ENCODE measurements at regions not wholly inside any gene's neighbourhood (a gene's known extent, or its start where the extent isn't known, plus 50 kb on each side); places are given as distances from the start of the nearest gene placed in this dataset.

DNA sequence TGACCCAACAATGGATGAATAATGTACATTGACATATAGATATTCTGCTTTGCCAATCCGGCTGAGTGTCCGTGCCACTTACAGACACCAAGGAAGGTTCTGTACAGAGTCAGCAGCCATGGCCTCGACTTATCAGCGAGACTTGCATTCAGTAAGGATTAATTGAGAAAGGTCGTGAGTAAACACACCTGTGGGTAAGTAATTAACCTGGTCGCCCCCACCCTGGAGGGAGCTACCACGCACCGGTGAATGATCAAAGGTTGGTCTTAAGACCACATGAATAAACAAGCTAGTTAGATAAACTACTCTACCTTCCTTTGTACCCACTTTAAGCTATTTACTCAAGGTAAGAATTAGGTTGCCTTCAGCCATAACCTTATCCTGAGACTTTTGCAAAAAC lies 66.5 kb upstream of the MFGE8 start:
- ChIA-PET POLR2A (interaction anchor here (0.7 kb wide), 1 partner anchor 62 kb away, joined by 3 read pairs; no protein-coding TSS in a partner anchor), CTCF (ENCODE audit: low intra/inter-chr PET ratio) (interaction anchor here (0.6 kb wide), 1 partner anchor 10 kb away, joined by 3 read pairs; no protein-coding TSS in a partner anchor)
- WGBS (ENCODE audit: insufficient coverage, low coverage, missing lambda C conversion rate): 67% methylated on average over 7 of the region's 8 CpGs
- TF ChIP-seq TFAM (CRISPR knock-in tag; conservative IDR thresholded peaks at IDR 0.05): no peak
- no peak for TF ChIP-seq ZNF134 (CRISPR knock-in tag; conservative IDR thresholded peaks at IDR 0.05)
- no peak for TF ChIP-seq MAFK (IDR thresholded peaks at IDR 0.05; ENCODE audit: low read length)
- TF ChIP-seq, protein P1, sequence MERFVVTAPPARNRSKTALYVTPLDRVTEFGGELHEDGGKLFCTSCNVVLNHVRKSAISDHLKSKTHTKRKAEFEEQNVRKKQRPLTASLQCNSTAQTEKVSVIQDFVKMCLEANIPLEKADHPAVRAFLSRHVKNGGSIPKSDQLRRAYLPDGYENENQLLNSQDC (CRISPR knock-in tag; IDR thresholded peaks at IDR 0.05): no peak
- no peak for TF ChIP-seq ZNF232 (CRISPR knock-in tag; IDR thresholded peaks at IDR 0.05)
- no peak for TF ChIP-seq RBM17 (IDR thresholded peaks at IDR 0.05; ENCODE audit: borderline replicate concordance, low read depth, low read length)
- TF ChIP-seq LCOR (CRISPR knock-in tag; IDR thresholded peaks at IDR 0.05): no peak
- TF ChIP-seq ZNF717 (CRISPR knock-in tag; IDR thresholded peaks at IDR 0.05): no peak
- TF ChIP-seq, protein P2, sequence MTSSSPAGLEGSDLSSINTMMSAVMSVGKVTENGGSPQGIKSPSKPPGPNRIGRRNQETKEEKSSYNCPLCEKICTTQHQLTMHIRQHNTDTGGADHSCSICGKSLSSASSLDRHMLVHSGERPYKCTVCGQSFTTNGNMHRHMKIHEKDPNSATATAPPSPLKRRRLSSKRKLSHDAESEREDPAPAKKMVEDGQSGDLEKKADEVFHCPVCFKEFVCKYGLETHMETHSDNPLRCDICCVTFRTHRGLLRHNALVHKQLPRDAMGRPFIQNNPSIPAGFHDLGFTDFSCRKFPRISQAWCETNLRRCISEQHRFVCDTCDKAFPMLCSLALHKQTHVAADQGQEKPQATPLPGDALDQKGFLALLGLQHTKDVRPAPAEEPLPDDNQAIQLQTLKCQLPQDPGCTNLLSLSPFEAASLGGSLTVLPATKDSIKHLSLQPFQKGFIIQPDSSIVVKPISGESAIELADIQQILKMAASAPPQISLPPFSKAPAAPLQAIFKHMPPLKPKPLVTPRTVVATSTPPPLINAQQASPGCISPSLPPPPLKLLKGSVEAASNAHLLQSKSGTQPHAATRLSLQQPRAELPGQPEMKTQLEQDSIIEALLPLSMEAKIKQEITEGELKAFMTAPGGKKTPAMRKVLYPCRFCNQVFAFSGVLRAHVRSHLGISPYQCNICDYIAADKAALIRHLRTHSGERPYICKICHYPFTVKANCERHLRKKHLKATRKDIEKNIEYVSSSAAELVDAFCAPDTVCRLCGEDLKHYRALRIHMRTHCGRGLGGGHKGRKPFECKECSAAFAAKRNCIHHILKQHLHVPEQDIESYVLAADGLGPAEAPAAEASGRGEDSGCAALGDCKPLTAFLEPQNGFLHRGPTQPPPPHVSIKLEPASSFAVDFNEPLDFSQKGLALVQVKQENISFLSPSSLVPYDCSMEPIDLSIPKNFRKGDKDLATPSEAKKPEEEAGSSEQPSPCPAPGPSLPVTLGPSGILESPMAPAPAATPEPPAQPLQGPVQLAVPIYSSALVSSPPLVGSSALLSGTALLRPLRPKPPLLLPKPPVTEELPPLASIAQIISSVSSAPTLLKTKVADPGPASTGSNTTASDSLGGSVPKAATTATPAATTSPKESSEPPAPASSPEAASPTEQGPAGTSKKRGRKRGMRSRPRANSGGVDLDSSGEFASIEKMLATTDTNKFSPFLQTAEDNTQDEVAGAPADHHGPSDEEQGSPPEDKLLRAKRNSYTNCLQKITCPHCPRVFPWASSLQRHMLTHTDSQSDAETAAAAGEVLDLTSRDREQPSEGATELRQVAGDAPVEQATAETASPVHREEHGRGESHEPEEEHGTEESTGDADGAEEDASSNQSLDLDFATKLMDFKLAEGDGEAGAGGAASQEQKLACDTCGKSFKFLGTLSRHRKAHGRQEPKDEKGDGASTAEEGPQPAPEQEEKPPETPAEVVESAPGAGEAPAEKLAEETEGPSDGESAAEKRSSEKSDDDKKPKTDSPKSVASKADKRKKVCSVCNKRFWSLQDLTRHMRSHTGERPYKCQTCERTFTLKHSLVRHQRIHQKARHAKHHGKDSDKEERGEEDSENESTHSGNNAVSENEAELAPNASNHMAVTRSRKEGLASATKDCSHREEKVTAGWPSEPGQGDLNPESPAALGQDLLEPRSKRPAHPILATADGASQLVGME (CRISPR knock-in tag; IDR thresholded peaks at IDR 0.05): no peak
- TF ChIP-seq, protein P3, sequence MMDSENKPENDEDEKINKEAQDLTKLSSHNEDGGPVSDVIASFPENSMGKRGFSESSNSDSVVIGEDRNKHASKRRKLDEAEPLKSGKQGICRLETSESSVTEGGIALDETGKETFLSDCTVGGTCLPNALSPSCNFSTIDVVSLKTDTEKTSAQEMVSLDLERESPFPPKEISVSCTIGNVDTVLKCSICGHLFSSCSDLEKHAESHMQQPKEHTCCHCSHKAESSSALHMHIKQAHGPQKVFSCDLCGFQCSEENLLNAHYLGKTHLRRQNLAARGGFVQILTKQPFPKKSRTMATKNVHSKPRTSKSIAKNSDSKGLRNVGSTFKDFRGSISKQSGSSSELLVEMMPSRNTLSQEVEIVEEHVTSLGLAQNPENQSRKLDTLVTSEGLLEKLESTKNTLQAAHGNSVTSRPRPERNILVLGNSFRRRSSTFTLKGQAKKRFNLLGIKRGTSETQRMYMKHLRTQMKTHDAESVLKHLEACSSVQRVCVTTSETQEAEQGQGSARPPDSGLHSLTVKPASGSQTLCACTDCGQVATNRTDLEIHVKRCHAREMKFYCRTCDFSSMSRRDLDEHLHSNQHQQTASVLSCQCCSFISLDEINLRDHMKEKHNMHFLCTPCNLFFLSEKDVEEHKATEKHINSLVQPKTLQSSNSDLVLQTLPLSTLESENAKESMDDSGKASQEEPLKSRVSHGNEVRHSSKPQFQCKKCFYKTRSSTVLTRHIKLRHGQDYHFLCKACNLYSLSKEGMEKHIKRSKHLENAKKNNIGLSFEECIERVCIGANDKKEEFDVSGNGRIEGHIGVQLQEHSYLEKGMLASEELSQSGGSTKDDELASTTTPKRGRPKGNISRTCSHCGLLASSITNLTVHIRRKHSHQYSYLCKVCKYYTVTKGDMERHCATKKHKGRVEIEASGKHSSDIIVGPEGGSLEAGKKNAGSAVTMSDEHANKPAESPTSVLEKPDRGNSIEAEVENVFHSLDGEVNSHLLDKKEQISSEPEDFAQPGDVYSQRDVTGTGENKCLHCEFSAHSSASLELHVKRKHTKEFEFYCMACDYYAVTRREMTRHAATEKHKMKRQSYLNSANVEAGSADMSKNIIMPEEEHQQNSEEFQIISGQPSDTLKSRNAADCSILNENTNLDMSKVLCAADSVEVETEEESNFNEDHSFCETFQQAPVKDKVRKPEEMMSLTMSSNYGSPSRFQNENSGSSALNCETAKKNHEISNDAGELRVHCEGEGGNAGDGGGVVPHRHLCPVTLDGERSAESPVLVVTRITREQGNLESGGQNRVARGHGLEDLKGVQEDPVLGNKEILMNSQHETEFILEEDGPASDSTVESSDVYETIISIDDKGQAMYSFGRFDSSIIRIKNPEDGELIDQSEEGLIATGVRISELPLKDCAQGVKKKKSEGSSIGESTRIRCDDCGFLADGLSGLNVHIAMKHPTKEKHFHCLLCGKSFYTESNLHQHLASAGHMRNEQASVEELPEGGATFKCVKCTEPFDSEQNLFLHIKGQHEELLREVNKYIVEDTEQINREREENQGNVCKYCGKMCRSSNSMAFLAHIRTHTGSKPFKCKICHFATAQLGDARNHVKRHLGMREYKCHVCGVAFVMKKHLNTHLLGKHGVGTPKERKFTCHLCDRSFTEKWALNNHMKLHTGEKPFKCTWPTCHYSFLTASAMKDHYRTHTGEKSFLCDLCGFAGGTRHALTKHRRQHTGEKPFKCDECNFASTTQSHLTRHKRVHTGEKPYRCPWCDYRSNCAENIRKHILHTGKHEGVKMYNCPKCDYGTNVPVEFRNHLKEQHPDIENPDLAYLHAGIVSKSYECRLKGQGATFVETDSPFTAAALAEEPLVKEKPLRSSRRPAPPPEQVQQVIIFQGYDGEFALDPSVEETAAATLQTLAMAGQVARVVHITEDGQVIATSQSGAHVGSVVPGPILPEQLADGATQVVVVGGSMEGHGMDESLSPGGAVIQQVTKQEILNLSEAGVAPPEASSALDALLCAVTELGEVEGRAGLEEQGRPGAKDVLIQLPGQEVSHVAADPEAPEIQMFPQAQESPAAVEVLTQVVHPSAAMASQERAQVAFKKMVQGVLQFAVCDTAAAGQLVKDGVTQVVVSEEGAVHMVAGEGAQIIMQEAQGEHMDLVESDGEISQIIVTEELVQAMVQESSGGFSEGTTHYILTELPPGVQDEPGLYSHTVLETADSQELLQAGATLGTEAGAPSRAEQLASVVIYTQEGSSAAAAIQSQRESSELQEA (IDR thresholded peaks at IDR 0.05; ENCODE audit: low read depth): no peak

More for the DNA sequence above, 66.5 kb upstream of the MFGE8 start:
- Histone ChIP-seq H4K20me1 (replicated peaks; ENCODE audit: control insufficient read depth, insufficient read depth, low read length) (no peaks in the 10 kb centered on the region), H3K4me3 (no peak overlapping the region), H3K27me3 (ENCODE audit: control insufficient read depth in 2 of 2, insufficient read depth in 2 of 2, low read length in 2 of 2) (no peaks in the 10 kb centered on the region), H3K9me3 (replicated peaks; ENCODE audit: control insufficient read depth, insufficient read depth, low read depth, low read length) (peaks cover 2% of the 10 kb centered on the region; the same call in 1 of the 2 replicates), H3K9ac (ENCODE audit: insufficient read depth in 1 of 2, low read depth in 2 of 2, low read length in 2 of 2) (no peak overlapping the region), H3K79me2 (ENCODE audit: control insufficient read depth, insufficient read depth, low read length) (no peaks in the 10 kb centered on the region), H3K27ac (ENCODE audit: extremely low read depth, low read depth, low read length) (no peak overlapping the region), H3K4me2 (ENCODE audit: insufficient read depth, low read length) (no peak overlapping the region), H3K36me3 (ENCODE audit: control insufficient read depth, insufficient read depth, low read length) (no peaks in the 10 kb centered on the region), H3K9me1 (ENCODE audit: control insufficient read depth, insufficient read depth, low read length) (no peaks in the 10 kb centered on the region), H2AFZ (ENCODE audit: low read depth, low read length) (no peak overlapping the region), H3K4me1 (replicated peaks in 1 of 2; ENCODE audit: control insufficient read depth in 2 of 2, insufficient read depth in 2 of 2, low read length in 2 of 2) (peaks cover 14 to 19% of the 10 kb centered on the region in 2 experiments)
- ATAC-seq (no peak), DNase-seq (ENCODE audit: extremely low read depth in 1 of 4, low spot score in 3 of 4) (no peak), FAIRE-seq (no peak)
- BruUV-seq (replicated peaks): no TSS peak
- intact Hi-C loops (cut with micrococcal nuclease) (no loop called here), in situ Hi-C loops (cut with MboI) (no loop called here)

All from K562 (cell line).